ENCODE measurements at regions not wholly inside any gene's neighbourhood (a gene's known extent, or its start where the extent isn't known, plus 50 kb on each side); places are given as distances from the start of the nearest gene placed in this dataset.
"Not testable (repeated sequence)": the region's sequence is repeated elsewhere in the genome, so short reads cannot be mapped to it uniquely, and the experiment has no call there.

DNA sequence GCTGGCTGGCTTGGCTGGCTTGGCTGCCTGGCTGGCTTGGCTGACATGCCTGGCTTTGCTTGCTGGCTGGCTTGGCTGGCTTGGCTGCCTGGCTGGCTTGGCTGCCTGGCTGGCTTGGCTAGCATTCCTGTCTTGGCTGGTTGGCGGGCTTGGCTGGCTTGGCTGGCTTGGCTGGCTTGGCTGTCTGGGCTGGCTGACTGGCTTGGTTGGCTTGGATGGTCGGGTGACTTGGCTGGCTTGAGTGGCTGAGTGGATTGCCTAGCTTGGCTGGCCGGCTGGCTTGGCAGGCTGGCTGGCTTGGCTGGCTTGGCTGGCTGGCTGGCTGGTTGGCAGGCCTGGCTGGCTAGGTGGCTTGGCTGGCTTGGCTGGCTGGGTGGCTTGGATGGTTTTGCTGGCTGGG lies 2832.3 kb downstream of the RPIA start:
- DNase-seq = not testable (repeated sequence)

DNA sequence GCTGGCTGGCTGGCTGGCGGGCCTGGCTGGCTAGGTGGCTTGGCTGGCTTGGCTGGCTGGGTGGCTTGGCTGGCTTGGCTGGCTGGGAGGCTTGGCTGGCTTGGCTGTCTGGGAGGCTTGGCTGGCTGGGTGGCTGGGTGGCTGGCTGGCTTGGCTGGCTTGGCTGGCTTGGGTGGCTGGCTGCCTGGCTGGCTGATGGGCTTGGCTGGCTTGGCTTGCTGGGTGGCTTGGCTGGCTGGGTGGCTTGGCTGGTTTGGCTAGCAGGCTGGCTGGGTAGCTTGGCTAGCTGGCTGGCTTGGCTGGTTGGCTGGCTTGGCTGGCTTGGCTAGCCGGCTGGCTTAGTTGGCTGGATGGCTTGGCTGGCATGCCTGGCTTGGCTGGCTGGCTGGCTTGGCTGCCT lies 2834.1 kb downstream of the RPIA start:
- not testable (repeated sequence) for DNase-seq

DNA sequence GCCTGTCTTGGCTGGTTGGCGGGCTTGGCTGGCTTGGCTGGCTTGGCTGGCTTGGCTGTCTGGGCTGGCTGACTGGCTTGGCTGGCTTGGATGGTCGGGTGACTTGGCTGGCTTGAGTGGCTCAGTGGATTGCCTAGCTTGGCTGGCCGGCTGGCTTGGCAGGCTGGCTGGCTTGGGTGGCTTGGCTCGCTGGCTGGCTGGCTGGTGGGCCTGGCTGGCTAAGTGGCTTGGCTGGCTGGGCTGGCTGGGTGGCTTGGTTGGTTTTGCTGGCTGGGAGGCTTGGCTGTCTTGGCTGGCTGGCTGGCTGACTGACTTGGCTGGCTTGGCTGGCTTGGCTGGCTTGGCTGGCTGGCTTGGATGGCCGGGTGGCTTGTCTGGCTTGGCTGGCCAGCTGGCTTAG lies 2834.6 kb downstream of the RPIA start:
- DNase-seq = not testable (repeated sequence)

DNA sequence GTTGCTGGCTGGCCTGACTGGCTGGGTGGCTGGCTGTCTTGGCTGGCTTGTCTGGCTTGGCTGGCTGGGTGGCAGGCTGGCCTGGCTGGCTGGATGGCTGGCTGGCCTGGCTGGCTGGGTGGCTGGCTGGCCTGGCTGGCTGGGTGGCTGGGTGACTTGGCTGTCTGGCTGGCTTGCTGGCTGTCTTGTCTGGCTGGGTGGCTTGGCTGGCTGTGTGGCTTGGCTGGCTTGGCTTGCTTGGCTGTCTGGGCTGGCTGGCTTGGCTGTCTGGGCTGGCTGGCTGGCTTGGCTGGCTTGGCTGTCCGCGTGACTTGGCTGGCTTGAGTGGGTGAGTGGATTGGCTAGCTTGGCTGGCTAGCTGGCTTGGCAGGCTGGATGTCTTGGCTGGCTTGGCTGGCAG lies 2835.6 kb downstream of the RPIA start:
- not testable (repeated sequence) for DNase-seq

DNA sequence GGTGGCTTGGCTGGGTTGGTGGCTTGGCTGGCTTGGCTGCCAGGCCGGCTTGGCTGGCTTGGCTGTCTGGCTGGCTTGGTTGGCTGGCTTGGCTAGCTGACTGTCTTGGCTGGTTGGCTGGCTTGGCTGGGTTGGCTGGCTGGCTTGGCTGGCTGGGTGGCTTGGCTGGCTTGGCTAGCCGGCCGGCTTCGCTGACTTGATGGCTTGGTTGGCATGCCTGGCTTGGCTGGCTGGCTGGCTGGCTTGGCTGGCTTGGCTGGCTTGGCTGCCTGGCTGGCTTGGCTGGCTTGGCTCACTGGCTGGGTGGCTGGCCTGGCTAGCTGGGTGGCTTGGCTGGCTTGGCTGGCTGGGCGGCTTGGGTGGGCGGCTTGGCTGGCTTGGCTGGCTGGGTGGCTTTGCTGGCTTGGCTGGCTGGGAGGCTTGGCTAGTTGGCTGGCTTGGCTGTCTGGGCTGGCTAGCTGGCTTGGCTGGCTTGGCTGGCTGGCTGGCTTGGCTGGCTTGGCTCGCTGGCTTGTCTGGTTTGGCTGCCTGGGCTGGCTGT lies 2836.1 kb downstream of the RPIA start:
- not testable (repeated sequence) for DNase-seq

DNA sequence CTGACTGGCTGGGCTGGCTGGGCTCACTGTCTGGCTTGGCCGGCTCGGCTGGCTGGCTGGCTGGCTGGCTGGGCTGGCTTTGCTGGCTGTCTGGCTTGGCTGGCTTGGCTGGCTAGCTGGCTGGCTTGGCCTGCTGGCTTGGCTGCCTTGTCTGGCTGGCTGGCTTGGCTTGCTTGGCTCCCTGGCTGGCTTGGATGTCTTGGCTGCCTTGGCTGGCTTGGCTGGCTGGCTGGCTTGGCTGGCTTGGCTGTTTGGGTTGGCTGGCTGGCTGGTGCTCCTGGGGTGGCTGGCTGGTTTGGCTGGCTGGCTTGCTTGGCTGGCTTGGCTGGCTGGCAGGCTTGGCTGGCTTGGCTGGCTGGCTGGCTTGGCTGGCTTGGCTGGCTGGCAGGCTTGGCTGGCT lies 2836.9 kb downstream of the RPIA start:
- not testable (repeated sequence) for DNase-seq

DNA sequence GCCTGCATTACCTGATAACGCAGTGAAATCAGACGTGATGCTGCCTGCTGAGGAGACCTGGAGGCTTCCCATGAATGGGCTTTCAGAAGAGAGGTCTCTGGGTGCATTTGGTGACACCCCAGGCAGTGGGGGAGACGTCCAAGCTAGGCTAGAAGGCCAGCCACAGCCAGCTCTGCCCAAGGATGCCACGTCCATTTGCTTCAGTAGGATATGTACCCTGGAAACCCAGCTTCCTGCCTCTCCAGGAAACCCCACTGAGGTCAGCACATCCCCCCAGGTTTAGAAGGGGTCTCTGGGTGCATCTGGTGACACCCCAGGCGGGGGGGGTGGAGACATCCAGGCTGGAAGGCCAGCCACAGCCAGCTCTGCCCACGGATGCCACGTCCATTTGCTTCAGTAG lies 2844.6 kb downstream of the RPIA start:
- DNase-seq = not testable (repeated sequence)

DNA sequence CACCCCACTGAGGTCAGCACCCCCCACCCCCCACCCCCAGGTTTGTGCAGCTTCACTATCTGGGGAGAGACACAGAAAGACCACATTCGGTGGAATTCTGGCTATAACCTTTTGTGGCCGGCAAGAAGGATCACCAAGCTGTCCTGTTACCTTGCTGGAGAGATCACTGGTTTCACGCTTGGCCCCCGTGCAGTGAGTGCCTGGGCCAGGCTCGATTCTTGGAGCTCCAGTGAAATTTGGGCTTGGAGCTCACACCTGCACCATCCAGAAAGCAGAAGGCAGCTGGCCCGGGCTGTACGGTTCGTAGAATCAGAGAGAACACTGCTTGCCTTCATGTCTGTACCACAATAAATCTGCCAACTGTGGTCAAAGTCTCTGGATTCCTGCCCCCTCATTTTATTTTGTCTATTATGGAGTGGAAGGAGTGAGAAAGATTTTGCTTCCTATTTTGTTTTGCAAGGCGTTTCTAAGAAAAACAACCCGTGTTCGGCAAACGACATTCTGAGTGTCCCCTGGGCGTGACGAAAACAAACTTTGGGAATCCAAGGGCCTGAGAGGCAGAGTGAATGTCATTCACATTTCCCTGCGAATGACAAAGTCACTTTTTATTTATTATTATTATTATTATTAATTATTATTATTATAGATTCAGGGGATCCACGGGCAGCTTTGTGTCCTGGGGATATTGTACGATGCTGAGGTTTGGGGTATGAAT lies 2845.2 kb downstream of the RPIA start:
- not testable (repeated sequence) for DNase-seq

DNA sequence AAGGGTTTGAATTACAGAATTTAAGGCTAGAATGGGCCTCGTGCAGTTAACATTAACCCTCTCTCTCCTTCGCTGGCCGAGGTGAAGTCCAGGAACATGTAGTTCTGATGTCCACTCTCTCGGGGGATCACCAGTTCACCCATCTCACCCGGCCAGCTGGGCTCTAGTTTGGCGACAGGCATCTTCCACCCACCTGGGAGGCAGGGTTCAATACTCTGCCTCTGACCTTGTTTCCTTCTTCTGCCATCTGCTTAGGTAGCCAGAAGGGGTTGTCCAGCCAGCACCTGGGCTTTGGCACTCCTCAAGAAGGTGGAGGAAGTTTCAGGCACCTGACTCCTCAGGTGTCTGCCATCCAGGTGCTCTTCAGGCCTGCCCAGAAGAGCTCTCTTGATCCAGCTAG lies 2857.8 kb downstream of the RPIA start:
- not testable (repeated sequence) for DNase-seq

DNA sequence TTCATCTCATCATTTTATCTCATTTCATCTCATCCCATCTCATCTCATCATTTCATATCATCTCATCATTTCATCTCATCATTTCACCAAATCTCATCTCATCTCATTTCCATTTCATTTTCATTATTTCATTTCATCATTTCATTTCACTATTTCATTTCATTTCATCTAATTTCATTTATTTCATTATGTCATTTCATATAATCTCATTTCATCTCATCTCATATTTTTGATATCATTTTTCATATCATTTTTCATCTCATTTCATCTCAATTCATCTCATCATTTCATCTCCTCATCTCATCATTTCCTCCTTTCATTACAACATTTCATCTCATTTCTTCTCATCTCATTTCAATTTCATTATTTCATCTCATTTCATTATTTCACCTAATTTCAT lies 2866.8 kb downstream of the RPIA start:
- DNase-seq = not testable (repeated sequence)

DNA sequence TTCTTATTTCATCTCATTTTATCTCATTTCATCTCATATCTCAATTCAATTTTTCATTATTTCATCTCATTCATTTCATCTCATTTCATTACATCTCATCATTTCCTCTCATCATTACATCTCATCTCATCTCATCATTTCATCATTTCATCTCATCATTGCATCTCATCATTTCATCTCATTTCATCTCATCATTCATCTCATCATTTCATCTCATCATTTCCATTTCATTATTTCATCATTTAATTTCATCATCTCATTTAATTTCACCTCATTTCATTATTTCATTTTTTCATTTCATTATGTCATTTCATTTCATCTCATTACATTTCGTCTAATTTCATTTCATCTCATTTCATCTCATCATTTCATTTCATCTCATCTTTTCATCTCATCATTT lies 2867.8 kb downstream of the RPIA start:
- DNase-seq = not testable (repeated sequence)

DNA sequence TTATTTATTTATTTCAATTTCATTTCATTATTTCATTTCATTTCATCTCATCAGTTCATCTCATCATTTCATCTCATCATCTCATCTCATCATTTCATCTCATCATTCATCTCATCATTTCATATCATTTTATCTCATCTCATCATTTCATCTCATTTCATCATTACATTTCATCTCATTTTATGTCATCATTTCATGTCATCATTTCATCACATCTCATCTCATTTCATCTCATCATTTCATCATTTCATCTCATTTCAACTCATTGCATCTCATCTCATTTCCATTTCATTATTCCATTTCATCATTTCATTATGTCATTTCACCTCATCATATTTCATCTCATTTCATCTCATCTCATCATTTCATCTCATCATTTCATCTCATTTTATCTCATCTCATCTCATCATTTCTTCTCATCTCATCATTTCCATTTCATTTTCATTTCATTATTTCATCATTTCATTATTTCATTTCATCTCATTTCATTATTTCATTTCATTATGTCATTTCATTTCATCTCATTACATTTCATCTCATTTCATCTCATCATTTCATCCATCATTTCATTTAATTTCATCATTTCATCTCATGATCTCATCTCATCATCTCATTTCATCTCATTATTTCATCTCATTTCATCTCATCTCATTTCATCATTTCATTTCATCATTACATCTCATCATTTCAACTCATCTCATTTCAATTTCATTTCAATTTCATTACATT lies 2868.6 kb downstream of the RPIA start:
- DNase-seq = not testable (repeated sequence)

DNA sequence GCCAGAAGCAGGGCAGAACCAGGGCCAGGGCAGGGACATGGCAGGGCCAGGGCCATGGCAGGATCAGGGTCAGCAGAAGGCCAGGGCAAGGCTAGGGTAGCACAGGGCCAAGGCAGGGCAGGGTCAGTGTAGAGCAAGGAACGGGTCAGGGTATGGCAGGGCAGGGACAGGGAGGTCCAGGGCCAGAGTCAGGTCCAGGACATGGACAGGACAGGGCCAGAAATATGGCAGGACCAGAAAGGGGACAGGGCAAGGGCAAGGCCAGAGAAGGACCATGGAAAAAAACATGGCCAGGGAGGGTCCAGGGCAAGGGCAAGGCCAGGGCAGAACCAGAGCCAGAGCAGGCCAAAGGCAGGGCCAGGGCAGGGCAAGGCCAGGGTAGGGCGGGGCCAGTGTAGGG lies 2870.7 kb downstream of the RPIA start:
- DNase-seq = not testable (repeated sequence)

DNA sequence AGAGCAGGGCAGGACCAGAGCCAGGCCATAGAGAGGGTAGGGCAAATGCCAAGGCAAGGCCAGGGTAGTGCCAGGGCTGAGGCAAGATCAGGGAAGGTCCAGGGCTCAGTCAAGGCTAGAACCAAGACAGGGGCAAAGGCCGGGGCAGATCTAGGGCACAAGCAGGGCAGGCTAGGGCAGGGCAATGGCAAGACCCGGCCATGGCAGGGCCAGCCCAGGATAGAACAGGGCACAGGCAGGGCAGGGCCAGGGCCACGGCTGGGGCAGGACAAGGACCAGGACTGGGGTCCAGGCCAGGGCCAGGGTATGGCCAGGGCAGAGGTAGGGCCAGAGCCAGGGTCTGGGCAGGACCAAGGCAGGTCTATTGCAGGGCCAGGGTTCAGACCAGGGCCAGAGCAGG lies 2873.2 kb downstream of the RPIA start:
- DNase-seq = not testable (repeated sequence)

DNA sequence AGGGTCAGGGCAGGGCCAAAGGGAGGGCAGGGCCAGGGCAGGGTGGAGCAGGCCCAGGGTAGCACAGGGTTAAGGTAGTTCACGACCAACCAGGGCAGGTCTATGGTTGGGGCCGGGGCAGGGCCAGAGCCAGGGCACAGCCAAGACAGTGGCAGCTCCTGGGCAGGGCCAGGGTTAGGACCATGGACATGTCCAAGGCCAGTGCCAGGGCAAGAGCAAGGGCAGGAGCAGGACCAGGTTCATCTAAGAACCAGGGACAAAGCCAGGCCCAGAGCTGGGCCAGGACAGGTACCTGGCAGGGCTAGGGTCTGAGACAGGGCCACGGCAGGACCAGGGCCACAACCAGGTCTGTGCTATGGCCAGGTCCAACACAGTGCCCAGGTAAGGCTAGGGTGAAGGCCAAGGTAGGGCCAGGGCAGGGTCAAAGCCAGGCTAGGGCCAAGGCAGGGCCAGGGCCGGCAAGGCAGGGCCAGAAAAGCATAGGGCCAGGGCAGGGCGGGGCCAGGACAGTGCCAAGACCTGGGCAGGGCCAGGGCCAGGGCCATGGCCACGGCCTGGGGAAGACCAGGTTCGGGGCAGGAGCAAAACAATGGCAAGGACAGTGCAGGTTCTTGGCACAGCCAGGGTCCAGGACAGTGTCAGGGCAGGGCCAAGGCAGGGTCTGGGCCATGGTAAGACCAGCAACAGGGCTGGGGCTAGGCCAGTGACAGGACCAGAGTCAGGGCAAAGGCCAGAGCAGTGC lies 2874.4 kb downstream of the RPIA start:
- not testable (repeated sequence) for DNase-seq

DNA sequence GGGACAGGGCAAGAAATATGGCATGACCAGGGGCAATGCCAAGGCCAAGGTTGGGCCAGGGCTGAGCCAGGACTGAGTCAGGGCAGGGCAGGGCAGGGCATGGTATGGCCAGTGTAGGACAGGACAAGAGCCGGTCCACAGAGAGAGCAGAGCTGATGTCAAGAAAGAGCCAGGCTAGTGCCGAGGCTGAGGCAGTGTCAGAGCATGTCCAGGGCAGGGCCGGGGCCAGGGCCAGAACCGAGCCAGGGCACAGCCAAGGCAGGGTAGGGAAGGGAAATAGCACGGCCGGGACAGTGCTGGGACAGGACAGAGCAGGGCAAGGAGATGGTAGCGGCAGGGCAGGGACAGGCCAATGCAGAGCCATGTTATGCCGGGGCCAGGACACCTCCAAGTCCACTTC lies 2875.1 kb downstream of the RPIA start:
- DNase-seq = not testable (repeated sequence)

DNA sequence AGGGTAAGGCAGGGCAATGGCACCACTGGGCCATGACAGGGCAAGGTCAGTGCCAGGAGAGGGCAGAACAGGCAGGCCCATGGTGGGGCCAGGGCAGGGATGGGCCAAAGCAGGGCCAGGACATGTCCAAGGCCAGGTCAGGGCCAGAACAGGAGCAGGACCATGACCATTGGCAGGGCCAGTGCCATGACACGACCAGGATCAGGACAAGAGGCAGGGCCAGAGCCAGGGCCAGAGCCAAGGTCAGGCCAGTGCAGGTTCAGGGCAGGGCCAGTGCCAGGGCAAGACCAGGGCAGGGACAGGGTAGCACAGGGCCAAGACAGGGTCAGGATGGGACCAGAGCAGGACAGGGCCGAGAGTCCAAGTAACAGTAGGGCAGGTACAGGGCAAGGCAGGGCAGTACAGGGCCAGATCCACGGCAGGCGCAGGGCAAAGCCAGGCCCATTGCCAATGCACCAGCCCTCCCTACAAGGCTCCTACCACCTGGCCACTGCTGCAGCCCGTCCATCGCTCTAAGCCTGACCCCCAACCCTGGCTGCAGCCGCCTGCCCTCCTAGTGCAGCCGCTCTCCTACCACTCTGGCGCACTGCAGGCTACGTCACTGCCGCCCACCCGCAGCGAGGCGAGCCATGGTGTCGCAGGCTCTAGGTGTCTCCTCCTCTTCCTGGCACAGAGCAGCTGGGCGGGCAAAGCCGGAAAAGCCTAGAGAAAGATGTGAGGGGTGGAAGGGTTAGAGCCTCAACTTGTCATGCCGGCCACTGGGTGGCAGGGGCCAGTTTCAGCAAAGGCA lies 2876.3 kb downstream of the RPIA start:
- not testable (repeated sequence) for DNase-seq

DNA sequence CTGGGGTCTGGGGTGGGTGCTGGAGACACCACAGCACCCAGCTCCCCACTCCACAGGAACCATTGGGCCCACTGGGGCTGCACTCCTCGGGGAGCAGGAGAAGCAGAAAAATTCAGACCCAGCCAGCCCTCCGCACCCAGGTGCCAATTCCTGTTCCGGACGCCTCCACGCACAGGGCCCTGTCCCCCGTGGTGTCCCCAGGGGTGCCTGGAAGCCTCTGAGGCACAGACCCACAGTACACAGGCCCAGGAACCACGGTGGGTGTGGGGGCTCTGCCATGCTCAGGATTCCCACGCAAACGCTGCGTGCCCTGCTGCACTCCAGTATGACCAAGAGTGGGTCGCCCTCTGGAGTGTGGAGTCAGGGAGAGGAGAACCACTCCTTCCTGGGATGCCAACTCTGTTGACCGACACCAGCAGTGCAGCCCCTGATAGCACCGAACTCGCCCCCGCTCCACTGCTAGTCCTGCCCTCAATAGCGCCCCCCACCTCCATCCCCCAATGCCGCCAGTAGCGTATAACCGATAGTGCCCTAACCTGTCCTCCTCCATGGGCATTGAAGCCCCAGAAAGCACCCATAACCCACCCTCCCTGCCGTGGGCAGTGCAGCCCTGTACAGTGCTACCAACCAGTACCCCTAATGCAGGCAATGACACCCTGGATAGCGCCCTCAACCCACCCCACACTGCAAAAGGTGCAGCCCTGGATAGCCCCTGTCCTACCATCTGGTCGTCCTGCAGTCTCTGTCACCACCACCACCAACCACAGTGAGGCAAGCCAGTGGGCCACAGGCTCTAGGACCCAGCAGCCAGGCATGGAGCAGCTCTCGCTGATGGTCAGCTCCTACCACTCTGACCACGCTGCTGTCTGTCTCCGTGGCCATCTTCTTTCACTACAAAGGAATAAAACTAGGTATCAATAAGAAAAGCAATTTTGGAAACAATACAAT lies 2877.2 kb downstream of the RPIA start:
- DNase-seq = not testable (repeated sequence)

DNA sequence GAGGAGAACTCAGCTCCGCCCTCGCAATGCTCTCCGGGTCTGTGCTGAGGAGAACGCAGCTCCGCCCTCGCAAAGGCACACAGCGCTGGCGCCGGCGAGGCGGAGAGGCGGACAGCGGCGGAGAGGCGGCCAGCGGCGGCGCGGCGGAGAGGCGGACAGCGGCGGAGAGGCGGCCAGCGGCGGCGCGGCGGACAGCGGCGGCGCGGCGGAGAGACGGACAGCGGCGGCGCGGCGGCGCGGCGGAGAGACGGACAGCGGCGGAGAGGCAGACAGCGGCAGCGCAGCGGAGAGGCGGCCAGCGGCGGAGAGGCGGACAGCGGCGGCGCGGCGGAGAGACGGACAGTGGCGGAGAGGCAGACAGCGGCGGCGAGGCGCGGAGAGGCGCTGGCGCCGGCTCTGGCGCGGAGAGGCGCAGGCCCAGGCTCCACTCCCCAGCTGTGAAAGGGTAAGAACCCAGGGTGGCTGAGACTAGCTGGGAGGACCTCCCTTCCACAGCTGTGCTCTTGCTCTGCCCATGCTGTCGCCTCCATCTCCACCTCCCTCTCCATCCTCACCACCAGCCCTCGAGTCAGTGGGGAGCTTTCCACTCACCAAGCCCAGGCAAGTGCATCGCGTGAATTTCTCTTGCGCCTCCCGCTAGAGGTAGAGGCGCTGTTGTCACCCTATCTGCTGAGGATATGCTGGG lies 2879.9 kb downstream of the RPIA start:
- DNase-seq = not testable (repeated sequence)

DNA sequence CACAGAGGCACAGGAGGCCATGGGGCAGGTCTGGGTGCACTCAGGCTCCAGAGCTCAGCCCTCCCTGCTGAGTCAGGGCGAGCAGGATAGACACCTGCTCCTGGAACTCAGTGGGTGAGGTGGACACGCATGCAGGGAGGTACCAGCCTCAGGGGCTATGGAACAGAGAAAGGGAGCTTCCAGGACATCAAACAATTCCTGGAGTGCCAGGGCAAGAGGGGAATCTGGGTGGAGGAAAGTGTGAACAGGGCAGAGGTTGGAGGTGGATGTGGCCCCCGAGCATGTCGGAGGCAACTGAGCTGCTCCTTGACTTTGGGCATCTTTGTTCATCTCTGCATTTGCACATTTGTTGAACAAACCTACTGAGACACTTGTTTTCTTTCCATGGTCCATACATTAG lies 2881.5 kb downstream of the RPIA start:
- not testable (repeated sequence) for DNase-seq

Data from fibroblast of skin of back (primary cell).